Brain microvascular endothelial cell (primary cell): ENCODE measurements at regions not wholly inside any gene's neighbourhood (a gene's known extent, or its start where the extent isn't known, plus 50 kb on each side); places are given as distances from the start of the nearest gene placed in this dataset.
"Not testable (repeated sequence)": the region's sequence is repeated elsewhere in the genome, so short reads cannot be mapped to it uniquely, and the experiment has no call there.

Source experiments
- DNase-seq: peaks from one replicate; pipeline ENCODE4 v3.0.0-alpha.2; 2020
- H3K27ac ChIP-seq: fragments of 250-450 bp; sonication (Bioruptor Pico); 2 replicates; pipeline ENCODE4 v1.5.1; 2020; ENCODE audit warnings: mild to moderate bottlenecking, moderate library complexity
- H3K27me3 ChIP-seq: fragments of 250-450 bp; sonication (Bioruptor Pico); replicated peaks from 2 replicates; pipeline ENCODE4 v1.5.1; 2020; ENCODE audit warnings: mild to moderate bottlenecking
- H3K36me3 ChIP-seq: fragments of 250-450 bp; sonication (Bioruptor Pico); replicated peaks from 2 replicates; pipeline ENCODE4 v1.5.1; 2020; ENCODE audit warnings: mild to moderate bottlenecking
- H3K4me3 ChIP-seq: 2 replicates; pipeline ENCODE4 v1.5.1; 2011; ENCODE audit warnings: low read depth, mild to moderate bottlenecking, control low read depth, low read length, moderate library complexity
- in situ Hi-C: cut with HindIII; loops from 2 replicates; pipeline ENCODE4 v1.10.0; 2017; ENCODE audit warnings: low sequenced_read_pairs, low pct_ligation_motif_present
- TF ChIP-seq, protein P1 (sequence below): IDR thresholded peaks from 2 replicates; pipeline ENCODE4 v1.5.1; 2011; ENCODE audit warnings: low read depth, mild to moderate bottlenecking, moderate library complexity, low read length, control low read depth, inconsistent platforms; ENCODE audit errors: missing control alignments

DNA sequence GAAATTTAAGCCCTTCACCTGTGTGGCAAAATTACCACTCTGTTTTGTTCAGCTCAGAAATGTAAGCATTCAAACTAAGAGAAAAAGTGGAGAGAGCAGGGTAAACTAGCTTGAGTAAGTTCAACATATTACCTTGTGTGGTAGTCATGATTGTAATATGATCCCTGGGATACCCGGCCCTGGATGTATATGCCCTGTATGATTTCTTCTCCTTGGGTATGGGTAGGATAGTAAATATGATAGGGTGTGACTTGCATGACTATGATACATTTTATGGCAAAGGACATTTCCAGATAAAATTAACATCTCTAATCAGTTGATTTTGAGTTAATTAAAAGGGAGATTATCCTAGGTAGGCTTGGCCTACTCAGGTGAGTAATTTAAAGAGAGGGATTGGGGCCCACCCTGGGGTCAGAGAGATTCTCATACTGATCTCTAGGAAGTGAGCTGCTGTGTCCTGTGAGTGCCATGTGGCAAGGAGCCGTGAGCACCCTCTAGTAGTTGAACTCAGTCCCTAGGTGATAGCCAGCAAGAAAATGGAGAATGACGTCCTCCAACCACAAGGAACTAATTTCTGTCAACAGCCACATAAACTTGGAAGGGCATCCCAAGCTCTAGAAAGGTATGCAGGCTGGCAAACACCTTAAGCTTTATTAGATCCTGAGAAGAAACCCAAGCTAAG is 62.2 kb upstream of the ANXA1 start:
- DNase-seq = no peak

DNA sequence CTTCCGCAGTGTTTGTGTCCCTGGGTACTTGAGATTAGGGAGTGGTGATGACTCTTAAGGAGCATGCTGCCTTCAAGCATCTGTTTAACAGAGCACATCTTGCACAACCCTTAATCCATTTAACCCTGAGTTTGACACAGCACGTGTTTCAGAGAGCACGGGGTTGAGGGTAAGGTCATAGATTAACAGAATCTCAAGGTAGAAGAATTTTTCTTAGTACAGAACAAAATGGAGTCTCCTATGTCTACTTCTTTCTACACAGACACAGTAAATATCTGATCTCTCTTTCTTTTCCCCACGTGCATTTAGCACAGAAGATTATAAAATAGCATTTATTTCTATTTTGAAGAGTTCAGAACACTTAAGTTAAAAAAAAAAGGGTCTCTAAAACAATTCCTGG is 63.8 kb upstream of the ANXA1 start:
- H3K4me3 ChIP-seq, in situ Hi-C loops, H3K27ac ChIP-seq, H3K36me3 ChIP-seq, DNase-seq, H3K27me3 ChIP-seq: not testable (repeated sequence)

More for the DNA sequence above, 62.2 kb upstream of the ANXA1 start:
- H3K36me3 ChIP-seq = no peaks in the 10 kb centered on the region
- in situ Hi-C loops = no loop called here
- TF ChIP-seq, protein P1, sequence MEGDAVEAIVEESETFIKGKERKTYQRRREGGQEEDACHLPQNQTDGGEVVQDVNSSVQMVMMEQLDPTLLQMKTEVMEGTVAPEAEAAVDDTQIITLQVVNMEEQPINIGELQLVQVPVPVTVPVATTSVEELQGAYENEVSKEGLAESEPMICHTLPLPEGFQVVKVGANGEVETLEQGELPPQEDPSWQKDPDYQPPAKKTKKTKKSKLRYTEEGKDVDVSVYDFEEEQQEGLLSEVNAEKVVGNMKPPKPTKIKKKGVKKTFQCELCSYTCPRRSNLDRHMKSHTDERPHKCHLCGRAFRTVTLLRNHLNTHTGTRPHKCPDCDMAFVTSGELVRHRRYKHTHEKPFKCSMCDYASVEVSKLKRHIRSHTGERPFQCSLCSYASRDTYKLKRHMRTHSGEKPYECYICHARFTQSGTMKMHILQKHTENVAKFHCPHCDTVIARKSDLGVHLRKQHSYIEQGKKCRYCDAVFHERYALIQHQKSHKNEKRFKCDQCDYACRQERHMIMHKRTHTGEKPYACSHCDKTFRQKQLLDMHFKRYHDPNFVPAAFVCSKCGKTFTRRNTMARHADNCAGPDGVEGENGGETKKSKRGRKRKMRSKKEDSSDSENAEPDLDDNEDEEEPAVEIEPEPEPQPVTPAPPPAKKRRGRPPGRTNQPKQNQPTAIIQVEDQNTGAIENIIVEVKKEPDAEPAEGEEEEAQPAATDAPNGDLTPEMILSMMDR = no peak
- no peak overlapping the region for H3K27ac ChIP-seq
- no peaks in the 10 kb centered on the region for H3K27me3 ChIP-seq
- no peak overlapping the region for H3K4me3 ChIP-seq

- in situ Hi-C loops = no loop called here
- no peak for DNase-seq
- Histone ChIP-seq H3K36me3 (no peaks in the 10 kb centered on the region), H3K27me3 (no peaks in the 10 kb centered on the region), H3K4me3 (no peak overlapping the region), H3K27ac (no peak overlapping the region)
- TF ChIP-seq, protein P1 = no peak
Measured at GRCh38 chr9:73083519-73083918, 68.1 kb upstream of the ANXA1 start.

DNA sequence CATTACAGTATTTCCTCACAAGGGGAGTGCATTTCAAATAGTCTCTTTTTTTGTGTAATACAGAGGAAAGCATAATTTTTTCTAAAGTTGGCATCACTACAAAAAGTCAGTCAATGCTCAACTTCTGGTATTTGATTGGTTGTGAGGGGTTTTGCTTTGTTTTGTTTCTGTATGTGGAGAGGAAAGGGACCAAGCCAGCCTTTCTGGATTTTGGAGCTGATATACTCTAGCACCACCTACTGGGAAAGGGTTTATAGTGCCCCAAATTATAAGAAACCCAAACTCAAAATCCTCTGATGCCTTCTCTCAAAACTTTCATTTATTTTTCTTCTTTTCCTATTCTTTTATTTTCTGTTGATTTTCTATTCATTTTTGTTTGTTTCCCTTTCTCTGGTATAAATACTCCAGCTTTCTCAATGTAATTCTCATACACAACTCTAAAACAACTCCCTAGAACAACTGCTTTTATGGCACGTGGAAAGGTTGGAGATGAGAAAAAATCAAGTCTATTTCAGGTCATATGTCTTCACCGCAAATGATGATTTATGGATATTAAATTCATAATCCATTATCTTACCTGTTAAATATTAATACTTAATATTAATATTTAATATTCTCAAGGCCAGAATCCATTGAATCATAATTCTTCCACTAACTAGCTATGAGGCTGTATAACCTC is 69.5 kb upstream of the ANXA1 start:
- H3K4me3 ChIP-seq = no peak overlapping the region
- no peaks in the 10 kb centered on the region for H3K27me3 ChIP-seq
- DNase-seq = peak; percentile 37
- H3K27ac ChIP-seq = no peak overlapping the region
- no peaks in the 10 kb centered on the region for H3K36me3 ChIP-seq
- TF ChIP-seq, protein P1 = peak; percentile 83
- in situ Hi-C loops = no loop called here

GRCh38 chr9:73080110-73080694 is 71.5 kb upstream of the ANXA1 start:
- no peak overlapping the region for H3K27ac ChIP-seq
- H3K4me3 ChIP-seq = no peak overlapping the region
- in situ Hi-C loops = no loop called here
- no peak for DNase-seq
- no peaks in the 10 kb centered on the region for H3K36me3 ChIP-seq
- no peaks in the 10 kb centered on the region for H3K27me3 ChIP-seq
- TF ChIP-seq, protein P1 = no peak

GRCh38 chr9:73079326-73079725 is 72.3 kb upstream of the ANXA1 start:
- Histone ChIP-seq H3K4me3 (no peak overlapping the region), H3K27me3 (no peaks in the 10 kb centered on the region), H3K27ac (no peak overlapping the region), H3K36me3 (no peaks in the 10 kb centered on the region)
- TF ChIP-seq, protein P1 = no peak
- in situ Hi-C loops = no loop called here
- no peak for DNase-seq
